GM12878 (cell line): ENCODE measurements at regions not wholly inside any gene's neighbourhood (a gene's known extent, or its start where the extent isn't known, plus 50 kb on each side); places are given as distances from the start of the nearest gene placed in this dataset.

Experiments
- ATAC-seq: fragments of 200-7000 bp; cut with Tn5 transposase; 3 replicates; pipeline ENCODE4 v1.9.1; 2020; ENCODE audit warnings: mild to moderate bottlenecking, moderate library complexity
- BruUV-seq: library from RNA; stranded (reverse); fragments of 400-500 nt; replicated peaks from 2 replicates; lab custom pipeline; 2021; lab: Mats Ljungman, UMichigan
- CTCF ChIA-PET: fragments of 300-600 bp; sonication (Branson Sonifier 250); formaldehyde crosslinking; extraction: SDS; loops from one replicate; lab custom pipeline; 2021; ENCODE audit warnings: inconsistent platforms; lab: Yijun Ruan, JAX
- POLR2A ChIA-PET: fragments of 350-600 bp; formaldehyde crosslinking; extraction: SDS; loops from one replicate; lab custom pipeline; 2021; ENCODE audit warnings: inconsistent platforms; lab: Charles Lee
- RAD21 ChIA-PET: fragments of 300-600 bp; sonication (Branson Sonifier 250); formaldehyde crosslinking; loops from one replicate; lab custom pipeline; 2023; ENCODE audit warnings: antibody characterized with exemption; ENCODE audit not compliant: unreplicated experiment; lab: Charles Lee
- SMC1A ChIA-PET: fragments of 300-600 bp; sonication (Branson Sonifier 250); formaldehyde crosslinking; loops from one replicate; lab custom pipeline; 2023; ENCODE audit not compliant: unreplicated experiment, uncharacterized antibody; lab: Charles Lee
- DNase-seq: peaks from one replicate; pipeline ENCODE4 v3.0.0-alpha.2; 2011; ENCODE audit warnings: low read depth, low spot score
- FAIRE-seq: peaks from 3 replicates; lab custom pipeline; 2011; peaks lifted over from hg19 to GRCh38; lab: Jason Lieb, UNC
- H2AFZ ChIP-seq: 2 replicates; pipeline ENCODE4 v1.6.0; 2011; ENCODE audit warnings: low read depth, low read length, control low read depth; ENCODE audit not compliant: control insufficient read depth
- H3K27ac ChIP-seq: 2 replicates; pipeline ENCODE4 v1.5.1; 2011; ENCODE audit warnings: control low read depth; ENCODE audit not compliant: control insufficient read depth, insufficient read depth
- H3K27me3 ChIP-seq, 2 experiments: replicated peaks in 1 of 2; 2 replicates each; pipeline versions ENCODE4 v1.6.0 to v1.6.1; 2011; ENCODE audit warnings: low read length in 1 of 2; ENCODE audit not compliant: control insufficient read depth in 2 of 2, insufficient read depth in 2 of 2
- H3K36me3 ChIP-seq, 2 experiments: 2 replicates each; pipeline ENCODE4 v1.5.1; 2011; ENCODE audit warnings: low read length in 1 of 2; ENCODE audit not compliant: control insufficient read depth in 2 of 2, insufficient read depth in 2 of 2
- H3K4me1 ChIP-seq: 2 replicates; pipeline ENCODE4 v1.6.1; 2011; ENCODE audit warnings: mild to moderate bottlenecking, low read length, moderate library complexity, mixed read lengths; ENCODE audit not compliant: control insufficient read depth, insufficient read depth
- H3K4me2 ChIP-seq: 2 replicates; pipeline ENCODE4 v1.6.0; 2011; ENCODE audit warnings: control low read depth; ENCODE audit not compliant: control insufficient read depth, insufficient read depth
- H3K4me3 ChIP-seq: fragments of 200-600 bp; sonication (generic); 2 replicates; pipeline ENCODE4 v1.5.1; 2016
- H3K79me2 ChIP-seq: 2 replicates; pipeline ENCODE4 v1.6.0; 2011; ENCODE audit warnings: low read length; ENCODE audit not compliant: control insufficient read depth, insufficient read depth
- H3K9ac ChIP-seq: 2 replicates; pipeline ENCODE4 v1.8.0; 2011; ENCODE audit warnings: low read length, control low read depth, mixed read lengths; ENCODE audit not compliant: control insufficient read depth, insufficient read depth
- H3K9me3 ChIP-seq: replicated peaks from 3 replicates; pipeline ENCODE4 v1.5.1; 2011; ENCODE audit warnings: mild to moderate bottlenecking, low read length; ENCODE audit not compliant: control insufficient read depth, insufficient read depth
- H4K20me1 ChIP-seq: 2 replicates; pipeline ENCODE4 v1.6.0; 2011; ENCODE audit not compliant: control insufficient read depth, insufficient read depth
- ATF7 ChIP-seq: fragments of 450-650 bp; IDR thresholded peaks from 2 replicates; pipeline ENCODE4 v1.6.1; 2016; ENCODE audit warnings: low read depth, mild to moderate bottlenecking
- BCL3 ChIP-seq: IDR thresholded peaks from 2 replicates; pipeline ENCODE4 v1.6.1; 2011; ENCODE audit warnings: borderline replicate concordance, low read depth, mild to moderate bottlenecking, moderate library complexity, low read length; ENCODE audit not compliant: insufficient read depth, poor library complexity, severe bottlenecking
- NFXL1 ChIP-seq: fragments of 450-650 bp; IDR thresholded peaks from 2 replicates; pipeline ENCODE4 v1.6.1; 2017; ENCODE audit warnings: antibody characterized with exemption, mild to moderate bottlenecking, borderline replicate concordance
- PAX5 ChIP-seq: IDR thresholded peaks from 2 replicates; pipeline ENCODE4 v1.6.1; 2011; ENCODE audit warnings: low read depth, low read length, borderline replicate concordance
- POLR2AphosphoS2 ChIP-seq: IDR thresholded peaks from 2 replicates; pipeline ENCODE4 v1.6.1; 2011; ENCODE audit warnings: low read depth, mild to moderate bottlenecking, low read length, improper control_type of control experiment, moderate library complexity
- SPI1 ChIP-seq: IDR thresholded peaks from 2 replicates; pipeline ENCODE4 v1.6.1; 2011; ENCODE audit warnings: low read depth, mild to moderate bottlenecking, low read length, moderate library complexity, borderline replicate concordance; ENCODE audit not compliant: insufficient read depth
- SUPT20H ChIP-seq: IDR thresholded peaks from 2 replicates; pipeline ENCODE4 v1.6.1; 2011; ENCODE audit warnings: low read depth, mild to moderate bottlenecking, low read length, moderate library complexity, borderline replicate concordance; ENCODE audit not compliant: control insufficient read depth
- ZNF384 ChIP-seq: IDR thresholded peaks from 2 replicates; pipeline ENCODE4 v1.6.1; 2012; ENCODE audit warnings: low read depth, mild to moderate bottlenecking, low read length, improper control_type of control experiment, borderline replicate concordance
- WGBS: methylation state at CpG from one replicate; pipeline ENCODE4 v1.1.6; 2016; ENCODE audit warnings: low lambda C conversion rate; ENCODE audit not compliant: insufficient replicate concordance, insufficient coverage; ENCODE audit errors: missing lambda C conversion rate; 5-methylcytosine and 5-hydroxymethylcytosine counted together
- in situ Hi-C: fragments of 300-500 bp; cut with MboI; formaldehyde crosslinking; loops from 9 replicates; pipeline ENCODE4 v1.14.3; 2018; ENCODE audit warnings: mixed read lengths
- intact Hi-C: fragments of 100-400 bp; cut with micrococcal nuclease; formaldehyde crosslinking; loops from one replicate; pipeline ENCODE4 v1.14.2; 2022; ENCODE audit not compliant: unreplicated experiment

GRCh38 chr18:10387399-10387798 lies 67.0 kb upstream of the APCDD1 start:
- ChIA-PET CTCF (interaction anchor here (0.7 to 1.0 kb wide), 2 partner anchors 18 to 102 kb away, joined by 3 read pairs; no protein-coding TSS in a partner anchor), POLR2A (no interaction called here), RAD21 (no interaction called here), SMC1A (interaction anchor here (0.8 to 1.7 kb wide), 2 partner anchors 9 to 11 kb away, joined by 4 to 5 read pairs; no protein-coding TSS in a partner anchor)
- Histone ChIP-seq H3K4me2 (no peak overlapping the region), H3K4me1 (peaks cover 8% of the 10 kb centered on the region), H4K20me1 (no peaks in the 10 kb centered on the region), H3K9me3 (no peaks in the 10 kb centered on the region; the same call in 2 of the 3 replicates), H3K27me3 (no peaks in the 10 kb centered on the region; a peak in 1 of 4 replicates), H3K36me3 (no peaks in the 10 kb centered on the region), H3K9ac (no peak overlapping the region), H3K27ac (no peak overlapping the region), H3K4me3 (no peak overlapping the region), H3K79me2 (no peaks in the 10 kb centered on the region), H2AFZ (no peak overlapping the region)
- 66% methylated on average over 3 of the region's 3 CpGs for WGBS
- ATAC-seq (no peak), FAIRE-seq (no peak), DNase-seq (no peak)
- TF ChIP-seq ATF7 (no peak), ZNF384 (no peak), BCL3 (no peak), NFXL1 (no peak), POLR2AphosphoS2 (no peak), PAX5 (no peak), SPI1 (no peak), SUPT20H (no peak)
- intact Hi-C loops (no loop called here), in situ Hi-C loops (no loop called here)
- BruUV-seq = no TSS peak
